Esophagus muscularis mucosa (tissue), 3 donors: ENCODE measurements at regions not wholly inside any gene's neighbourhood (a gene's known extent, or its start where the extent isn't known, plus 50 kb on each side); places are given as distances from the start of the nearest gene placed in this dataset.

Experiments
- CTCF ChIP-seq, 3 experiments: fragments of 200-600 bp in 2 of 3; fragments of 450-650 bp in 1 of 3; sonication (generic) in 2 of 3; IDR thresholded peaks; one replicate each; pipeline ENCODE4 v1.5.1; 2017 to 2019; ENCODE audit warnings: antibody characterized with exemption in 3 of 3, mild to moderate bottlenecking in 2 of 3, moderate library complexity in 1 of 3
- POLR2AphosphoS5 ChIP-seq, 2 donors: sonication (generic); formaldehyde crosslinking; IDR thresholded peaks; one replicate each; pipeline ENCODE4 v1.6.1; 2017; ENCODE audit warnings: antibody characterized with exemption in 2 of 2

DNA sequence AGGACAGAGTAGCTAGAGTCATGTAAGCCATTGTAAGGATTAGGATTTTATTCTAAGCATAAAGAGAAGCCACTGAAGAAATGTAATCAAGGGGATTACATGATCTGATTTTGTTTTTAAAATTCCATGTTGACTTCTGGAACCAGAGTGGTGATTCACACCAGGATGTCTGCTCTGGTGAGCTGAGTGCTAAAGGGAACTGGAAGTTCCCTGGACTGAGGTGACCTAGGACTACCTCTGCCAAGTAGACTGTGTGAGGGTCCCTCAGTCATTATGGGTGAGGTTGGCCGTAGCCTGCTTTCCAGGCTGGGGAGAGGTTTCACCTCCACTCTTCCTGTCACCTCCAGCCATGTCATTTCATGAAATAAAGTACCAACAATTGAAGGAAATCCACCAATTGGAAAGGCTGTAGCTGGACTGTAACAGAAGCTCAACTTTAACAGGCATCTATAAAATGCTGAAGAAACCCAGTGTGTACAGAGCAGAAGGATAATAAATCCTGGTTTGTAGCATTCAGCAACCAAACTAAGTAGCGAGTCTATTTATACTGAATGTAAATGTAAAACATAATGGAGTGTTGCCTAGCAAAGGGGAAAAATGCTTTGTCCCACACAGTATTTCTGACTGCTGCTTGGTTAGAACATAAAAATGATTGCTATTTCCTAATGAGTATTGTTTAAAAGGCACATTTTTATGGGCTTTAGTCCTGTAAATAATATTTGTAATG, 507.4 kb upstream of the PKDCC start:
- TF ChIP-seq POLR2AphosphoS5 (IDR thresholded peaks at IDR 0.05) (no peak), CTCF (IDR thresholded peaks at IDR 0.05) (no peak)
